Hematopoietic multipotent progenitor cell treated with erythropoietin and hydrocortisone succinate and interleukin-3 and kit ligand, for 6 days (in vitro differentiated cells): ENCODE measurements at regions not wholly inside any gene's neighbourhood (a gene's known extent, or its start where the extent isn't known, plus 50 kb on each side); places are given as distances from the start of the nearest gene placed in this dataset.
"Not testable (repeated sequence)": the region's sequence is repeated elsewhere in the genome, so short reads cannot be mapped to it uniquely, and the experiment has no call there.

ENCODE experiments used
- DNase-seq: peaks from one replicate; pipeline ENCODE4 v3.0.0-alpha.2; 2015

DNA sequence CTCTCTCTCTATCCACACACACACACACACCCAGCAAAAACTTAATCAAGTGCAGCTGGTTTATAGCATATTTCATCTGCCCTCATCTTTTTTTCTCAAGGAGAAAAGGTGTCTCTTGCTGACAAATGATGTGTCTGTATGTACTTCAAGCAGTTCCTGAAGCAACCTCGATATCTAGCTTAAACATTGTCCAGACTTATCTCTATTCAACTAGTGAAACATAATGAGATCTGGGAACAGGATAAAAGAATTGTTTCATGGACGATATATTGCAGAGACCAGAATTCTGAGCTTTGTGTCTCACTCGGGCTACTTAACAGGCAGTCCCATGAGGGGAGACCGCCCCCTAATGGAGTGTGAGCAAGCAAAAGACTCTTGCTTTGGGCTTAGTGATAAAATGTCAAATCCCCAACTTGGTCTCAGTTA, 929.2 kb upstream of the SOX11 start:
- DNase-seq = peak; percentile 5

GRCh38 chr2:4765787-4766530, 926.2 kb upstream of the SOX11 start:
- DNase-seq = no peak

DNA sequence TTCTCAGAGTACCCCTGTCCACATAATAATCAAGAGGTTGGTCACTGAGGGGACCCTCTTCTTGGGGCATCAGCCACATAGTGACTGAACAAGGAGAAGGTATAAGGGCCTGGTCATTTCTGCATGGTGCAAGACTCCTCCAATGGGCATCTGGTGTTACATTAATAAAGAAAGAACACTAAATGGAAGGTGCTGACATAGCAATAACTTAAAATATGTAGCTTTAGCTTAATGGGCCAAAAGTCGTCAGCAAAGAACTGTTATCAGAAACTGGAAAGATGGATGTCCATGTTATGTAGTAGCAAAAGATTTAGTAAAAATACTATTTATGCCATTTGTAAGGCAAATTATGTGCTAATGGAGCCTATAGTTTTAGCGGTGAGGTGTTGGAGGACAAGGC, 916.5 kb upstream of the SOX11 start:
- DNase-seq = no peak

- DNase-seq = no peak
These were observed 911.5 kb upstream of the SOX11 start for GRCh38 chr2:4780679-4781078.

- peak; percentile 1 for DNase-seq
These were observed 909.5 kb upstream of the SOX11 start for GRCh38 chr2:4782647-4783046.

DNA sequence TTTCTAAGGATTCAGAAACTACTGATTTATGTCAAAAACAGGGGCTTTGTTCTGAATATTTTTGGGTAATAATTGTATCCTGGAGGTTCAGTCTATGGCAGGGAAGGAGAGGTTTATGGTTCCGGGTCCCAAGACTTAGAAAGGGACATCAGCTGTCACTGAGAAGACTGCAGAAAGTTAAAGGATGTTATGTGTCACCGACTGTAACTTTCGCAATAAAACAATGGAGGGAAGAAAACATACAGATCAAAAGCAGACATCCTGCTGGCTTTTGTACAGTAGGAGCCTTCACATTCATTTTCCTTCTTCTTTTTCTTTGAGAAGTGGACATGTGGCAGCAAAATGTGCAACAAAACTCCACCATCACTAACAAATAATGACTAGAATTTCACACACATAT, 900.7 kb upstream of the SOX11 start:
- DNase-seq = no peak

- DNase-seq = no peak
These were observed 900.1 kb upstream of the SOX11 start for GRCh38 chr2:4792126-4792525.

GRCh38 chr2:4803396-4803795, 888.8 kb upstream of the SOX11 start:
- DNase-seq = no peak

DNA sequence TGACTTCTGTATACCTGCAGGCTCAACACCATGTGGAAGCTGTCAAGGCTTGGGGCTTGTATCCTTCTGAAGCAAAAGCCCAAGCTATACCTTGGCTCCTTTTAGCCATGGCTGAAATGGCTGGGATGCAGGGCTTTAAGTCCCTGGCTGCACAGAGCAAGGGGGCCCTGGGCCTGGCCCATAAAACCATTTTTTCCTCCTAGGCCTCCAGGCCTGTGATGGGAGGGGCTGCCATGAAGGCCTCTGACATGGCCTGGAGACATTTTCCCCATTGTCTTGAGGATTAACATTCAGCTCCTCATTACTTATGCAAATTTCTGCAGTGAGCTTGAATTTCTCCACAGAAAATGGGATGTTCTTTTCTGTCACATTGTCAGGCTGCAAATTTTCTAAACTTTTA, 878.0 kb upstream of the SOX11 start:
- not testable (repeated sequence) for DNase-seq

GRCh38 chr2:4827836-4828235, 864.3 kb upstream of the SOX11 start:
- no peak for DNase-seq

DNA sequence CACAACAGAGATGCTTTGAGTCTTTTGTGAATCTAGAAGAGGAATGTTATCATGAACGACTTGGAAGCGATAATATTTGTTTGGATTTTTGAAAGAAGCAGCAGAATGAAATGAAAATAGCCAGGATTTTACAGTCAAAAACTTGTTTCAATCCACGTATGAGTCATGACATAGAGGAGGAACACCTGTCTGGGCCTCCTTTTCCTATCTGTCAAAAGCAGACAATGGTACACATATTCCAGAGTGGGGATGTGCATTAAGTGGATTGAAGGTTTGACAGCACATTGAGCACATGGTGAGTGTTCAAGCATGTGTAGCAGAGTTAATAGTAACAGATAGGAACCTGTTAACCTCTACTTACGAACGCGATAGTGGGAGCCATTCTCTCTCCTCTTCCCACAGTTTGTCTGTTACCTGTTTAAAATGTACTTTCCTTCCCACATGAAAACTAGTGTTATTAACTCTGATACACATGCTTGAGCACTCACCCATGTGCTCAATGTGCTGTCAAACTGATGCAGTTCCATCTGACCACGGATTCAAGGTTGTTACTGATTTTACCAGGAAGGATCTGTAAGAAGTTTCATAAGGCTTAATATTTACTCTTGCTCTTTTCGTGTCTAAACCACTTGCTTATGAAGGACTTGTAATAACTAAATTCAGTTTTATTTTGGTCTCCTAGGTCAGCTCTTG, 863.4 kb upstream of the SOX11 start:
- DNase-seq = no peak

DNA sequence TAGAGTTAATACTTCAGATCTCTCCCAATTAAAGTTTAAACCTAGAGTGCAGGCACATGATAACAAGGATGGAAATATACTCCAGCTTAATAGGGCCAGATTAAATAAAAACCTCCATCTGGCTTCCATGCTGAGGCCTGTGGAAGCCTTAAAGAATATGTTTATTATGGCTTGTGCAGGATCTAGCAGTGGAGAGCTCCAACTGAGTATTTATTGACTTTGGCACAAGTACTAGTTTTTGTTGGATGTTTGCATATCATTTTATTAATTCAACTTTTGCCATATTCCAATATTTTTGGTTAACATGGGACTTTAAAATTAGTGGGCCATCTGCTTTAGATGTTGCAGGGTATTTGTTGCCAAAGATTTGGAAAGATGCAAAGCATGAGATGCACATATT, 860.4 kb upstream of the SOX11 start:
- no peak for DNase-seq

DNA sequence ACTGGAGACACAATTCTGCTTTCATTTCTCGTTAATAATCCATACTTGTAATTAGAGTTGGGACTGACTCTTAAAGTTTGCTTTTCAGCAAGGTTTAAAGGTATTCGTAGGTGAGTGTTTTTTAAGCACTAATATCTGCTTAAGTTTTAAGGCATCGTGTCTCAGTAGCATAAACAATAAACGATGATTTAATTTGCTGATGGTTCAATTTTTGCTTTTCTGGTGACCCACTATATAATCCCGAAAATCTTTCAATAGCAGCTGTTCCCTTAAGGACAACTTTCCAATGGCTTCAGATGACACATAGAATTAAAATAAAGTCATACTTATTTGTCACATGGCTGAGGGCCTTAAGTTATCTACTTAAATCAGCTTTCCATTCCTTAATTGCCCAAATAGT, 859.5 kb upstream of the SOX11 start:
- no peak for DNase-seq

GRCh38 chr2:4838626-4839025, 853.6 kb upstream of the SOX11 start:
- DNase-seq = no peak

GRCh38 chr2:4840791-4841190, 851.4 kb upstream of the SOX11 start:
- DNase-seq = no peak

DNA sequence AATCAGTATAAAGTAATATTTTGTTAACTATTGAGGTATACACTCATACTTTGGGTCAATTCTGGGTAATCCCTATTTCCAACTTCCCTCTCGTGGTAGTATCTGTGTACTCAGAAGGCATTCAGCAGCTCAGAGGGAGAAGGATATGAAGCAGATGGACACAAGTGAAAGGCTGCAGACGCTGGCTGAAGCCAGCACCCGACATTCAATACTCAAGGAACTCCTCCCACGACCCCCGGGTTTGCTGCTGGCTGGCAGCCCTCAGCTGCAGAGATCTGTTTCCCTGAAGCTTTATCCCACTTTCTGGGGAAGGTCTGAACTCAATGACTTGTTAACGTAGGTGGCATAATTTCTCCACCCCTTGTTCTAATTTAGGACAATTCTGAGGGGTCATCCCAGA, 847.3 kb upstream of the SOX11 start:
- DNase-seq = no peak

- DNase-seq = no peak
These were observed 830.2 kb upstream of the SOX11 start for GRCh38 chr2:4862031-4862430.

- no peak for DNase-seq
These were observed 826.0 kb upstream of the SOX11 start for GRCh38 chr2:4866198-4866597.

GRCh38 chr2:4868466-4868865, 823.7 kb upstream of the SOX11 start:
- DNase-seq = no peak

DNA sequence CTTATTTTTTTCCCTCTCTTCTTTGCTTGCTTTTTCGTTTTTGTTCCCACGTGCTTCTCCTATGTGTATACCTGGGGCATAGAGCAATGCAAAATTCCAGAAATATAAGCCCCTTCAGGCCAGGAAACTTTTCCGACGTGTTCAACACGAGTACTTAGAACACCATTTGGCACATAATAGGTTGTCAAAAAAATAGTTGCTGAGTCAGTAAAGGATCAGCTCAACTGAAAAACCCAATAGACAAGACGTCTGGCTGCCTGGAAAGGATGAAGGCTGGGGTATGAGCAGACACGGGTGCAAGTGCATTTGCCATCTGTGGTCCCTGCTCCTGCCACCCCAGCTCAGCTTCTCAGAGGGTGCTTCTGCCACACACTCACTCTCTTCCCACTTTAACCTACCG, 823.0 kb upstream of the SOX11 start:
- no peak for DNase-seq

- no peak for DNase-seq
These were observed 818.8 kb upstream of the SOX11 start for GRCh38 chr2:4873364-4873763.

DNA sequence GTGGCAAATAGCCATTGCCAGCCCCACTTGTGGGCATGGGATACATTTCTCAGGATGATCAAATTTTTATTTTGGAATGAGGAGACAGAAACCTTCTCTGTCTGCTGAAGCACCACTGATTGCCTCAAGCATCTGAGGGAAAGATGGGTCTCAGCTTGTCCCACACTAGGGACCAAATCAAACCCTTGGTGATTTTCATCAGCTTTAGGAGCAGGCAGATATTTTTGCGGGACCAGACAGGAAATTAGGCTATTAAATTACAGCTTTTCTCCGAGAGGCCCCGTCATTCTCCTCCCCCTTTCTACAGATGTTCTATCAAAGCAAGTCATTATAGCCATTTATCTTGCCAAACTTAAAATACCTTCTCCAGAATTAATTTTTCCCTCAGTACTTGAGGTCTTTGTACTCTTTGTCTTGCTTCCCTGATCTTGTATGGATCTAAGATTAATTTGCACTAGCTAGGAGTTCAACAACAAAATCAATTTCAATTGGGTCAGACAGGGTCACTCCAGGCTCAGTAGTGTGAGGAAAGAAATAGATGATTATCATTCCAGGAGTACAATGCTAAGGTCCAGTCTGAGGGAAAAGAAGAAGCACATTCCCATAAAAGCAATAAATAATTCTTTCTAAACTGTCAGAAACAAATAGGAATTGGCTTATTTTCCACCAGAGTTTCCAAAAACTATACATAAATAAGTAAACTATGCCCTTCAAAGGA, 818.1 kb upstream of the SOX11 start:
- no peak for DNase-seq

GRCh38 chr2:4882421-4882820, 809.8 kb upstream of the SOX11 start:
- DNase-seq = no peak

DNA sequence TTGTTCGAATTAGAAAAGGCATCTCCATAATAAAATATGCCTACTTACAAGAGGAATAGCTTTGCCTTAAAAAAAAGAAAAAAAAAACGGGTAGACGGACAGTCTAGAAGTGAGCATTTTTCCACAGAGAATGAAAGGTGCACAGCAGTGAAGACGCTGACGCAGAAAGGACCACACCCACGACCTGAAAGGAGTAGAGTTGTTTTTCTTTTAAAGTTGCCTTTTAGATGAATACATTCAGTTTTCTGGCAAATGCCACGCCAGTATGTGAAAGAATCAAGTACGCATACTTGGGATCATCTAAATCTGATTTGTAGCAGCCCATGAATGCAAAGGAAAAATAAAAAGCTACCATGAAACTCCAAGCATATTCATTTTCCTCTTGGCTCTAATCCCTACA, 809.2 kb upstream of the SOX11 start:
- no peak for DNase-seq
